ENCODE measurements at regions not wholly inside any gene's neighbourhood (a gene's known extent, or its start where the extent isn't known, plus 50 kb on each side); places are given as distances from the start of the nearest gene placed in this dataset.

GRCh38 chr2:11026286-11026921, 114.7 kb downstream of the KCNF1 start:
- Mint-ChIP-seq H3K27ac (no peak overlapping the region), H3K4me3 (no peak overlapping the region), H3K27me3 (peaks cover 10% of the 10 kb centered on the region), H3K4me1 (no peaks in the 10 kb centered on the region), H3K9me3 (no peaks in the 10 kb centered on the region), H3K36me3 (ENCODE audit: low read depth) (no peaks in the 10 kb centered on the region)
- ATAC-seq (ENCODE audit: low read depth) (no peak), DNase-seq (no peak)
- POLR2A ChIA-PET: no interaction called here
- no peak for TF ChIP-seq CTCF (IDR thresholded peaks at IDR 0.05)
- CTCF ChIA-PET: interaction anchor here (0.5 kb wide), 1 partner anchor 1445 kb away, joined by 3 read pairs; no protein-coding TSS in a partner anchor
- intact Hi-C loops (cut with micrococcal nuclease): no loop called here

GRCh38 chr2:11027195-11027594, 115.5 kb downstream of the KCNF1 start:
- Mint-ChIP-seq H3K27ac (no peak overlapping the region), H3K27me3 (peaks cover 8% of the 10 kb centered on the region), H3K9me3 (no peaks in the 10 kb centered on the region), H3K4me3 (no peak overlapping the region), H3K36me3 (ENCODE audit: low read depth) (no peaks in the 10 kb centered on the region), H3K4me1 (no peaks in the 10 kb centered on the region)
- ATAC-seq (ENCODE audit: low read depth) (no peak), DNase-seq (no peak)
- intact Hi-C loops (cut with micrococcal nuclease): no loop called here
- CTCF ChIA-PET: no interaction called here
- POLR2A ChIA-PET: no interaction called here
- no peak for TF ChIP-seq CTCF (IDR thresholded peaks at IDR 0.05)

GRCh38 chr2:11028407-11028916, 116.7 kb downstream of the KCNF1 start:
- Mint-ChIP-seq H3K4me1 (no peaks in the 10 kb centered on the region), H3K9me3 (peaks cover 6% of the 10 kb centered on the region), H3K27ac (no peak overlapping the region), H3K36me3 (ENCODE audit: low read depth) (no peaks in the 10 kb centered on the region), H3K27me3 (peaks cover 8% of the 10 kb centered on the region), H3K4me3 (no peak overlapping the region)
- ChIA-PET POLR2A (no interaction called here), CTCF (no interaction called here)
- TF ChIP-seq CTCF (IDR thresholded peaks at IDR 0.05): no peak
- intact Hi-C loops (cut with micrococcal nuclease): no loop called here
- ATAC-seq (ENCODE audit: low read depth) (no peak), DNase-seq (no peak)

GRCh38 chr2:11029136-11029535, 117.4 kb downstream of the KCNF1 start:
- POLR2A ChIA-PET: no interaction called here

GRCh38 chr2:11030036-11030435, 118.3 kb downstream of the KCNF1 start:
- TF ChIP-seq CTCF (IDR thresholded peaks at IDR 0.05): no peak
- peaks cover 8% of the 10 kb centered on the region for H3K27me3 Mint-ChIP-seq
- ChIA-PET POLR2A (no interaction called here), CTCF (no interaction called here)
- intact Hi-C loops (cut with micrococcal nuclease): no loop called here
- peaks cover 11% of the 10 kb centered on the region for H3K9me3 Mint-ChIP-seq
- no peaks in the 10 kb centered on the region for H3K36me3 Mint-ChIP-seq (ENCODE audit: low read depth)
- DNase-seq (no peak), ATAC-seq (ENCODE audit: low read depth) (no peak)
- no peak overlapping the region for H3K4me3 Mint-ChIP-seq
- no peak overlapping the region for H3K27ac Mint-ChIP-seq
- no peaks in the 10 kb centered on the region for H3K4me1 Mint-ChIP-seq

More at GRCh38 chr2:11029136-11029535, 117.4 kb downstream of the KCNF1 start:
- H3K4me3 Mint-ChIP-seq: no peak overlapping the region
- no peaks in the 10 kb centered on the region for H3K36me3 Mint-ChIP-seq (ENCODE audit: low read depth)
- H3K27me3 Mint-ChIP-seq: peaks cover 8% of the 10 kb centered on the region
- intact Hi-C loops (cut with micrococcal nuclease): no loop called here
- no peak for DNase-seq
- H3K9me3 Mint-ChIP-seq: peaks cover 9% of the 10 kb centered on the region
- TF ChIP-seq CTCF (IDR thresholded peaks at IDR 0.05): no peak
- no peaks in the 10 kb centered on the region for H3K4me1 Mint-ChIP-seq
- no peak overlapping the region for H3K27ac Mint-ChIP-seq
- CTCF ChIA-PET: no interaction called here
- no peak for ATAC-seq (ENCODE audit: low read depth)
